Endothelial cell (in vitro differentiated cells): ENCODE measurements at regions not wholly inside any gene's neighbourhood (a gene's known extent, or its start where the extent isn't known, plus 50 kb on each side); places are given as distances from the start of the nearest gene placed in this dataset.
"Not testable (repeated sequence)": the region's sequence is repeated elsewhere in the genome, so short reads cannot be mapped to it uniquely, and the experiment has no call there.

ENCODE experiments used
- DNase-seq: peaks from one replicate; pipeline ENCODE4 v3.0.0; 2021; ENCODE audit warnings: low spot score
- H3K27ac Mint-ChIP-seq: one replicate; pipeline ENCODE4 v1.8.0; 2021; ENCODE audit warnings: mixed read lengths, inconsistent platforms; ENCODE audit not compliant: unreplicated experiment
- H3K27me3 Mint-ChIP-seq: one replicate; pipeline ENCODE4 v1.8.0; 2021; ENCODE audit warnings: mild to moderate bottlenecking, moderate library complexity, mixed read lengths, inconsistent platforms; ENCODE audit not compliant: unreplicated experiment
- H3K36me3 Mint-ChIP-seq: one replicate; pipeline ENCODE4 v1.8.0; 2021; ENCODE audit warnings: mild to moderate bottlenecking, low read depth, mixed read lengths, inconsistent platforms; ENCODE audit not compliant: unreplicated experiment
- H3K4me1 Mint-ChIP-seq: one replicate; pipeline ENCODE4 v1.8.0; 2021; ENCODE audit warnings: mild to moderate bottlenecking, mixed read lengths, inconsistent platforms; ENCODE audit not compliant: unreplicated experiment
- H3K4me3 Mint-ChIP-seq: one replicate; pipeline ENCODE4 v1.8.0; 2021; ENCODE audit warnings: mild to moderate bottlenecking, mixed read lengths, inconsistent platforms; ENCODE audit not compliant: unreplicated experiment
- H3K9me3 Mint-ChIP-seq: one replicate; pipeline ENCODE4 v1.8.0; 2021; ENCODE audit warnings: mixed read lengths, inconsistent platforms; ENCODE audit not compliant: unreplicated experiment
- TF ChIP-seq, protein P1 (sequence below): fragments of 200-600 bp; sonication (generic); IDR thresholded peaks from one replicate; pipeline ENCODE4 v1.5.0; 2021; ENCODE audit warnings: antibody characterized with exemption; ENCODE audit not compliant: unreplicated experiment

DNA sequence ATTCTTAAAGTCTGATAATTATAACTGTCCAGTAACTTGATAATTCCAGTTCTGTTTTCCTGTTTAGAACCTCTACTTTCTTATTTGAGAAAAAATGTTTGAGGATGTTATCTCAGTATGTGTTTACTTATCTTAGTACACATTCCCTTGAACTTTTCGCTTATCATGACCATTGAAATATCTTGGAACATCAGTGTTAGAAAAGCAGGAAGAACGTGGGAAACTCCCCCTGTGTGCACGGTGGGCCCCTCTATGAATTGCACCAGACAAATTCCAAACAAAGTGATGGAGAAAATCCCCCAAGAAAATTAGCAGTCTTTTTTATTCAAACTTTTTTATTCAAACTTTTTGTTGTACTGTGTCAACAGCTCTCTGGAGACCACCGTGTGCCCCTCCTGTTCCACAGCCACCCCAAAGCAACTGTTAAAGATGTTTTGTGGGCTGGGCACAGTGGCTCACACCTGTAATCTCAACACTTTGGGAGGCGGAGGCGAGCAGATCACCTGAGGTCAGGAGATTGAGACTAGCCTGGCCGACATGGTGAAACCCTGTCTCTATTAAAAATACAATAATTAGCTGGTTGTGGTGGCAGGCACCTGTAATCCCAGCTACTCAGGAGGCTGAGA lies 78.3 kb upstream of the PEG3 start:
- Mint-ChIP-seq H3K27ac (no peak overlapping the region), H3K4me3 (no peak overlapping the region), H3K27me3 (peaks cover 6% of the 10 kb centered on the region)

DNA sequence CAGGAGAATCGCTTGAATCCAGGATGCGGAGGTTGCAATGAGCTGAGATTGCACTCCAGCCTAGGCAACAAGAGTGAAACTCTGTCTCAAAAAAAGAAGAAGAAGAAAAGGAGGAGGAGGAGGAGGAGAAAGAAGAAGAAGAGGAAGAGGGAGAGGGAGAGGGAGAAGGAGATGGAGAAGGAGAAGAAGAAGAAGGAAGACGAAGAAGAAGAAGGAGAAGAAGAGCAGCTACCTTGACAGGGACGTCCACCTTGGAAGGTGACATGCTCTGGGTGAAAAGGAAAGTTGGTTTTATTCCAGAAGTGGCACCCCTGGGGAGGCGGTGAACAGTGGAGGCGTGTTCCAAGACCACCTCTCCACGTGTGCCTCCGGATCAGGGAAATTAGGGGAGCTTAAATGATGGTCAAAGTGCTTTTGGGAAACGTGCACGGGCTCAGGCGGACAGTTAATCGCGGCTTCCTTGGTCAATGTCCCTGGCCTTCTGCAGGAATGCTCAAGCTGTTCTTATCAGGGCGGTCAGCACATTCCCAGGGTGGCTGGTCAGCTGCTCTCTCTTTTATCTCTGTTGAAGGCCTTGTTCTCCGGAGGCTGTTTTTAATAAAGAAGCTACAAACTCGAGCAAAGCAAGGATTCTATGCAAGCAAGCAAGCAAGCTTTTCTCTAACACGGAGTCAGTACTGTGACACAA lies 78.9 kb upstream of the PEG3 start:
- TF ChIP-seq, protein P1, sequence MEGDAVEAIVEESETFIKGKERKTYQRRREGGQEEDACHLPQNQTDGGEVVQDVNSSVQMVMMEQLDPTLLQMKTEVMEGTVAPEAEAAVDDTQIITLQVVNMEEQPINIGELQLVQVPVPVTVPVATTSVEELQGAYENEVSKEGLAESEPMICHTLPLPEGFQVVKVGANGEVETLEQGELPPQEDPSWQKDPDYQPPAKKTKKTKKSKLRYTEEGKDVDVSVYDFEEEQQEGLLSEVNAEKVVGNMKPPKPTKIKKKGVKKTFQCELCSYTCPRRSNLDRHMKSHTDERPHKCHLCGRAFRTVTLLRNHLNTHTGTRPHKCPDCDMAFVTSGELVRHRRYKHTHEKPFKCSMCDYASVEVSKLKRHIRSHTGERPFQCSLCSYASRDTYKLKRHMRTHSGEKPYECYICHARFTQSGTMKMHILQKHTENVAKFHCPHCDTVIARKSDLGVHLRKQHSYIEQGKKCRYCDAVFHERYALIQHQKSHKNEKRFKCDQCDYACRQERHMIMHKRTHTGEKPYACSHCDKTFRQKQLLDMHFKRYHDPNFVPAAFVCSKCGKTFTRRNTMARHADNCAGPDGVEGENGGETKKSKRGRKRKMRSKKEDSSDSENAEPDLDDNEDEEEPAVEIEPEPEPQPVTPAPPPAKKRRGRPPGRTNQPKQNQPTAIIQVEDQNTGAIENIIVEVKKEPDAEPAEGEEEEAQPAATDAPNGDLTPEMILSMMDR = no peak
- Mint-ChIP-seq H3K4me1 (no peaks in the 10 kb centered on the region), H3K9me3 (peaks cover 54% of the 10 kb centered on the region), H3K36me3 (peaks cover 14% of the 10 kb centered on the region), H3K4me3 (no peak overlapping the region), H3K27ac (no peak overlapping the region), H3K27me3 (peaks cover 6% of the 10 kb centered on the region)
- DNase-seq = no peak

More for the DNA sequence above, 78.3 kb upstream of the PEG3 start:
- TF ChIP-seq, protein P1 = no peak
- peaks cover 14% of the 10 kb centered on the region for H3K36me3 Mint-ChIP-seq
- DNase-seq = no peak
- peaks cover 49% of the 10 kb centered on the region for H3K9me3 Mint-ChIP-seq
- no peaks in the 10 kb centered on the region for H3K4me1 Mint-ChIP-seq

DNA sequence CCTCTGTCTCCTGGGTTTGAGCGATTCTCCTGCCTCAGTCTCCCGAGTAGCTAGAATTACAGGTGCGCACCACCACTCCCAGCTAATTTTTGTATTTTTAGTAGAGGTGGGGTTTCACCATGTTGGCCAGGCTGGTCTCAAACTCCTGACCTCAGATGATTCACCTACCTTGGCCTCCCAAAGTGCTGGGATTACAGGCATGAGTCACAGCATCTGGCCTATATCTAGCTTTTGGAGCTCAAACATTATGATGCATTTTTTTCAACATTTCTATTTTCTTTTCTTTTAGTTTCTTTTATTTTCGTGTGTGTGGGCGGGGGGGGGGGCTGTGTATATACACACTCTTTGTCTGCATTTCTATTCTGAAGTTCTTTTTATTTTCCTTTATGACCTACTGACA lies 85.6 kb upstream of the PEG3 start:
- not testable (repeated sequence) for H3K4me1 Mint-ChIP-seq, DNase-seq, H3K36me3 Mint-ChIP-seq, H3K4me3 Mint-ChIP-seq, H3K27ac Mint-ChIP-seq, H3K27me3 Mint-ChIP-seq
- H3K9me3 Mint-ChIP-seq = peaks cover 51% of the 10 kb centered on the region

DNA sequence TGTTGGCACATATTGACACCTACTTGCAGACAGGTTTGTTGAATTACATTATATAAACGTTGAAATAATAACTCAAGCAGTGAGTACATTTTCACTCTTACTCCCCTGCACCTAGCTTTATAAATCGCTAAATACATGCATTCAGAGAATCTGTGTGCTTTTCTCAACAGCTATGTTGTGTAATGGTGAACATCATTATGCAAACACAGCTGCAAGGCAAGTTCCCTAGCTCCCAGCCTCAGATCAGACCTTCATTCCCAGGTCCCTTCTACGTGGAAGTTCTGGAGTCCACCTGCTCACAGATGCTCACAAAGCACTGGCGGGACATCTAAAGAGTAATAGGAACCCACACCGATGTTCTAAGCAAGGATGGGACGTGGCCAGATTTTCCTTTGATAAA lies 86.8 kb upstream of the PEG3 start:
- Mint-ChIP-seq H3K9me3 (peaks cover 56% of the 10 kb centered on the region), H3K36me3 (peaks cover 7% of the 10 kb centered on the region), H3K4me1 (no peaks in the 10 kb centered on the region), H3K27ac (no peak overlapping the region), H3K4me3 (no peak overlapping the region), H3K27me3 (peaks cover 6% of the 10 kb centered on the region)
- no peak for DNase-seq
- TF ChIP-seq, protein P1 = no peak

DNA sequence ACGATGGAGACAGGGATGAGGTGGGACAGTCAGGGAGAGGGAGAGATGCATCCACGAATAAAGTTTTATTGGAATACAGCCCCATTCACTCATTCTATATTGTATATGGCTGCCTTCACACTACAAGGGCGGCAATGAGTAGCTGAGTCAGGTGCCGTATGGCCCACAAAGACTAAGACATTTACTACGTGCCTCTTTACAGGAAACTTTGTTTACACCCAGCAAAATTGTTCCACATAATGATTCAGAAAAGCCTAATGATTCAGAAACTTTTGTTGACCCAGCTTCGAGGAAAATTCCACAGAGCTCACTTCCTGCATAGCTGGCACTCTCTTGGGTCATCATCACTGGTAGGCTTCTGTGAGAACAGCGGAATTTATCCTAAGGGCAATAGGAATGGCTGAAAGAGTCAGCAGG lies 87.3 kb upstream of the PEG3 start:
- H3K27ac Mint-ChIP-seq = no peak overlapping the region
- DNase-seq = no peak
- H3K36me3 Mint-ChIP-seq = peaks cover 7% of the 10 kb centered on the region
- TF ChIP-seq, protein P1 = no peak
- H3K9me3 Mint-ChIP-seq = peaks cover 61% of the 10 kb centered on the region
- no peak overlapping the region for H3K4me3 Mint-ChIP-seq
- no peaks in the 10 kb centered on the region for H3K4me1 Mint-ChIP-seq
- peaks cover 6% of the 10 kb centered on the region for H3K27me3 Mint-ChIP-seq
